ENCODE measurements at regions not wholly inside any gene's neighbourhood (a gene's known extent, or its start where the extent isn't known, plus 50 kb on each side); places are given as distances from the start of the nearest gene placed in this dataset.
"Not testable (repeated sequence)": the region's sequence is repeated elsewhere in the genome, so short reads cannot be mapped to it uniquely, and the experiment has no call there.

DNA sequence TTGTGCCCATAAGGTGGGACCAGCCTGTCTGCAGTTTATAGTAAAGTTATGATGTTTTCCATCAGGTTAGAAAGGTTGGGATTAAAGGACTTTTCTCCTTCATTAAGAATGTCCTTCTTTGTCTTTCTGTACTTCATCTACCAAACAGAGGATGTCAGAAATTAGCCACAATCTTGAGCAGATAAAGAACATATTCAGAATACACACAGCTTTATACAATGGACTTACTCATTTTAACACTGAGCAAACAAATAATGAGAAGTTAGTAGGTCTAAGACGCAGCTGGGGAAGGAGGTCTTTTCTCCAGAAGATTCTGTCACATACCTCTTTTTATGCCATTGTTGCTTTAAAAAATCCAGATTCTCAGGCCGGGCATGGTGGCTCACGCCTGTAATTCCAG, 57.0 kb upstream of the CYP2D6 start:
- H3K9me3 Mint-ChIP-seq (ENCODE audit: unreplicated experiment), result no peaks in the 10 kb centered on the region
- peaks cover 2% of the 10 kb centered on the region for H3K36me3 ChIP-seq (ENCODE audit: insufficient read depth, low read length)
- no peaks in the 10 kb centered on the region for H3K9me3 ChIP-seq (ENCODE audit: insufficient read depth, low read depth, low read length)
- H2AFZ ChIP-seq (ENCODE audit: low read depth, low read length), result no peak overlapping the region
- peaks cover 7% of the 10 kb centered on the region for H3K4me1 ChIP-seq (ENCODE audit: insufficient read depth, low read length)
- no peak overlapping the region for H3K4me2 ChIP-seq (ENCODE audit: low read length)
- H3K27ac Mint-ChIP-seq (ENCODE audit: unreplicated experiment), result no peak overlapping the region
- no peak overlapping the region for H3K4me3 ChIP-seq (ENCODE audit: insufficient read depth, low read depth, low read length)
- no peak overlapping the region for H3K27ac ChIP-seq (ENCODE audit: low read depth, low read length)
- FAIRE-seq (no peak), DNase-seq (ENCODE audit: low read depth) (no peak)
- TF ChIP-seq EZH2 (IDR thresholded peaks at IDR 0.05; ENCODE audit: insufficient read depth, low read length), result no peak
- TF ChIP-seq, protein P1, sequence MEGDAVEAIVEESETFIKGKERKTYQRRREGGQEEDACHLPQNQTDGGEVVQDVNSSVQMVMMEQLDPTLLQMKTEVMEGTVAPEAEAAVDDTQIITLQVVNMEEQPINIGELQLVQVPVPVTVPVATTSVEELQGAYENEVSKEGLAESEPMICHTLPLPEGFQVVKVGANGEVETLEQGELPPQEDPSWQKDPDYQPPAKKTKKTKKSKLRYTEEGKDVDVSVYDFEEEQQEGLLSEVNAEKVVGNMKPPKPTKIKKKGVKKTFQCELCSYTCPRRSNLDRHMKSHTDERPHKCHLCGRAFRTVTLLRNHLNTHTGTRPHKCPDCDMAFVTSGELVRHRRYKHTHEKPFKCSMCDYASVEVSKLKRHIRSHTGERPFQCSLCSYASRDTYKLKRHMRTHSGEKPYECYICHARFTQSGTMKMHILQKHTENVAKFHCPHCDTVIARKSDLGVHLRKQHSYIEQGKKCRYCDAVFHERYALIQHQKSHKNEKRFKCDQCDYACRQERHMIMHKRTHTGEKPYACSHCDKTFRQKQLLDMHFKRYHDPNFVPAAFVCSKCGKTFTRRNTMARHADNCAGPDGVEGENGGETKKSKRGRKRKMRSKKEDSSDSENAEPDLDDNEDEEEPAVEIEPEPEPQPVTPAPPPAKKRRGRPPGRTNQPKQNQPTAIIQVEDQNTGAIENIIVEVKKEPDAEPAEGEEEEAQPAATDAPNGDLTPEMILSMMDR (IDR thresholded peaks at IDR 0.05; ENCODE audit: insufficient read depth, low read depth, low read length), result no peak
- H3K4me1 Mint-ChIP-seq (ENCODE audit: low read depth, unreplicated experiment), result peaks cover 18% of the 10 kb centered on the region
- H4K20me1 ChIP-seq (ENCODE audit: insufficient read depth, low read length), result peaks cover 94% of the 10 kb centered on the region
- H3K4me3 Mint-ChIP-seq (ENCODE audit: unreplicated experiment), result peak overlapping the region; percentile 27
- no peaks in the 10 kb centered on the region for H3K27me3 ChIP-seq (ENCODE audit: insufficient read depth, low read length)
- no peaks in the 10 kb centered on the region for H3K27me3 Mint-ChIP-seq (ENCODE audit: low read depth, unreplicated experiment)
- H3K9ac ChIP-seq (ENCODE audit: low read length), result no peak overlapping the region
- H3K79me2 ChIP-seq (ENCODE audit: insufficient read depth, low read length), result peaks cover 23% of the 10 kb centered on the region
- peaks cover 10% of the 10 kb centered on the region for H3K36me3 Mint-ChIP-seq (ENCODE audit: low read depth, unreplicated experiment)

DNA sequence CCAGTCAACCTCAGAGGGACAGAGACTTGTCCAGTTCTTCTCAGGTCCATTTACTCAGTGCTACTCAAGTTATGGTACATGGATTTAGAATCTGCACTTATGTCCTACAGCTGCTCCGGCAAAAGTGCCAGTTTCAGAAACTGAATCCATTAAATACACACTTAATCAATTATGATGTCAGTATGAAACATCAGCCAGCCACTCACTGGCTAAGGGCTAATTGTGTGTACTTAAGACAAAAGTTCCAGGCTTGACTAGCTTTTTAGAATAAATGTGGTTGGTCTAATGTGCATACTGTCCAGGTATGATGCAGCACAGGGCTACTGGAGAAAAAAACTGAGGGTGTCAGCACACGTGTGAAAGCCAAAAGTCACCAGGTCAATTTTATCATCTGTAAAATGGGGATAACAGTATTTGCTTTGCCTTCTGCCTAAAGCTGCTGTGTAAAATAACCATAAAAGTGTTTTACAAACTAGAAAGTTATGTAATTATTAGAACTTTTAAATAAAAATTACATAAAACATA, 55.4 kb upstream of the CYP2D6 start:
- Histone ChIP-seq H3K79me2 (ENCODE audit: insufficient read depth, low read length) (peaks cover 24% of the 10 kb centered on the region), H4K20me1 (ENCODE audit: insufficient read depth, low read length) (peaks cover 94% of the 10 kb centered on the region), H3K27ac (ENCODE audit: low read depth, low read length) (no peak overlapping the region), H3K9ac (ENCODE audit: low read length) (no peak overlapping the region), H3K4me3 (ENCODE audit: insufficient read depth, low read depth, low read length) (no peak overlapping the region), H3K9me3 (ENCODE audit: insufficient read depth, low read depth, low read length) (no peaks in the 10 kb centered on the region), H3K4me1 (ENCODE audit: insufficient read depth, low read length) (peaks cover 7% of the 10 kb centered on the region), H3K36me3 (ENCODE audit: insufficient read depth, low read length) (peaks cover 2% of the 10 kb centered on the region), H3K27me3 (ENCODE audit: insufficient read depth, low read length) (no peaks in the 10 kb centered on the region), H3K4me2 (ENCODE audit: low read length) (no peak overlapping the region), H2AFZ (ENCODE audit: low read depth, low read length) (no peak overlapping the region)
- FAIRE-seq (no peak), DNase-seq (ENCODE audit: low read depth) (no peak)
- peaks cover 11% of the 10 kb centered on the region for H3K36me3 Mint-ChIP-seq (ENCODE audit: low read depth, unreplicated experiment)
- H3K4me1 Mint-ChIP-seq (ENCODE audit: low read depth, unreplicated experiment), result peaks cover 15% of the 10 kb centered on the region
- no peaks in the 10 kb centered on the region for H3K27me3 Mint-ChIP-seq (ENCODE audit: low read depth, unreplicated experiment)
- TF ChIP-seq, protein P1 (IDR thresholded peaks at IDR 0.05; ENCODE audit: insufficient read depth, low read depth, low read length), result no peak
- no peak for TF ChIP-seq EZH2 (IDR thresholded peaks at IDR 0.05; ENCODE audit: insufficient read depth, low read length)
- no peak overlapping the region for H3K4me3 Mint-ChIP-seq (ENCODE audit: unreplicated experiment)
- no peak overlapping the region for H3K27ac Mint-ChIP-seq (ENCODE audit: unreplicated experiment)
- H3K9me3 Mint-ChIP-seq (ENCODE audit: unreplicated experiment), result no peaks in the 10 kb centered on the region

DNA sequence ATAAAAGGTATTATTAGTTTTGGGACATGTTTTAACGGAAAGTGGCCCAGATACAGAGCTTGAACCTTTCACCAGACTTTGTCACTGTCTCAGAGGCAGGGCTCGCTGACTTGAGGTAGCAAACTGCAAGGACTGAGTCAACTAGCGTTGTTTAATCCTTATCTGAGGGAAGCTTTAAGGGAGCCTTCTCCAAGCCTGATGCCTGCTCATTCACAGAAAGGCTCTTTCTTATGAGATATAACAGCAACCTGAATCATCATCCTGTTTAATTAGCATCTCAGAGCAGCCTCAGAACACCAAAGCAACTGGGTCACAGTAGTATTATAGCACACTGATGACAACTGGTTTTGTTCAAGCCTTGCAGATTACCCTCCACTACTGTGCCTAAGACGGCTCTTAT, 54.2 kb upstream of the CYP2D6 start:
- Mint-ChIP-seq H3K36me3 (ENCODE audit: low read depth, unreplicated experiment) (peaks cover 13% of the 10 kb centered on the region), H3K4me1 (ENCODE audit: low read depth, unreplicated experiment) (peaks cover 22% of the 10 kb centered on the region), H3K27ac (ENCODE audit: unreplicated experiment) (no peak overlapping the region), H3K9me3 (ENCODE audit: unreplicated experiment) (no peaks in the 10 kb centered on the region), H3K4me3 (ENCODE audit: unreplicated experiment) (no peak overlapping the region), H3K27me3 (ENCODE audit: low read depth, unreplicated experiment) (no peaks in the 10 kb centered on the region)
- Histone ChIP-seq H3K9ac (ENCODE audit: low read length) (no peak overlapping the region), H2AFZ (ENCODE audit: low read depth, low read length) (no peak overlapping the region), H3K36me3 (ENCODE audit: insufficient read depth, low read length) (peaks cover 2% of the 10 kb centered on the region), H3K27me3 (ENCODE audit: insufficient read depth, low read length) (no peaks in the 10 kb centered on the region), H3K79me2 (ENCODE audit: insufficient read depth, low read length) (peaks cover 24% of the 10 kb centered on the region), H3K4me3 (ENCODE audit: insufficient read depth, low read depth, low read length) (no peak overlapping the region), H3K4me1 (ENCODE audit: insufficient read depth, low read length) (peaks cover 9% of the 10 kb centered on the region), H3K27ac (ENCODE audit: low read depth, low read length) (no peak overlapping the region), H3K4me2 (ENCODE audit: low read length) (no peak overlapping the region), H4K20me1 (ENCODE audit: insufficient read depth, low read length) (peaks cover 94% of the 10 kb centered on the region), H3K9me3 (ENCODE audit: insufficient read depth, low read depth, low read length) (no peaks in the 10 kb centered on the region)
- no peak for DNase-seq (ENCODE audit: low read depth)
- FAIRE-seq, result no peak
- no peak for TF ChIP-seq EZH2 (IDR thresholded peaks at IDR 0.05; ENCODE audit: insufficient read depth, low read length)
- TF ChIP-seq, protein P1 (IDR thresholded peaks at IDR 0.05; ENCODE audit: insufficient read depth, low read depth, low read length), result no peak

DNA sequence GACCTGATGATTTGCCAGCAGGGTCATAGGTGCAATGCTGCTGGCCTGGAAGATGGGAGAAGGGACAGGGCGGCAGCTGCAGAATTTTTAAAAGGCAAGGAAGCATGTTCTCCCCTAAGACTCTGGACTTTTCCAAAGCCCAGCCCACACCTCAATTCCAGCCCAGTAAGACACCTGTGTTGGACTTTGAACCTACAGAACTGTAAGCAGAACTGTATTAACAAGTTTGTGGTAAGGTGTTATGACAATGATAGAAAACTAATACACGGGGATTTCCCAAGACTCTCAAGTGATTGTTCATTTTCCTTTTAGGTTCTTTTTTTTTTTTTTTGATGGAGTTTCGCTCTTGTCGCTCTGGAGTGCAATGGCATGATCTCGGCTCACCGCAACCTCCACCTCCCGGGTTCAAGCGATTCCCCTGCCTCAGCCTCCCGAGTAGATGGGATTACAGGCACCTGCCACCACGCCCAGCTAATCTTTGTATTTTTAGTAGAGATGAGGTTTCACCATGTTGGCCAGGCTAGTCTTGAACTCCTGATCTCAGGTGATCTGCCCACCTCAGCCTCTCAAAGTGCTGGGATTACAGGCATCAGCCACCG, 53.0 kb upstream of the CYP2D6 start:
- not testable (repeated sequence) for H3K27ac ChIP-seq (ENCODE audit: low read depth, low read length); H3K9me3 Mint-ChIP-seq (ENCODE audit: unreplicated experiment); DNase-seq (ENCODE audit: low read depth); H3K36me3 ChIP-seq (ENCODE audit: insufficient read depth, low read length); FAIRE-seq; H3K9ac ChIP-seq (ENCODE audit: low read length); H3K27ac Mint-ChIP-seq (ENCODE audit: unreplicated experiment); H3K4me3 ChIP-seq (ENCODE audit: insufficient read depth, low read depth, low read length); H3K9me3 ChIP-seq (ENCODE audit: insufficient read depth, low read depth, low read length); H3K36me3 Mint-ChIP-seq (ENCODE audit: low read depth, unreplicated experiment); H3K4me2 ChIP-seq (ENCODE audit: low read length); H3K4me3 Mint-ChIP-seq (ENCODE audit: unreplicated experiment); H3K27me3 ChIP-seq (ENCODE audit: insufficient read depth, low read length); H2AFZ ChIP-seq (ENCODE audit: low read depth, low read length); H3K27me3 Mint-ChIP-seq (ENCODE audit: low read depth, unreplicated experiment)
- peaks cover 11% of the 10 kb centered on the region for H3K4me1 ChIP-seq (ENCODE audit: insufficient read depth, low read length)
- H3K4me1 Mint-ChIP-seq (ENCODE audit: low read depth, unreplicated experiment), result peaks cover 25% of the 10 kb centered on the region
- peaks cover 24% of the 10 kb centered on the region for H3K79me2 ChIP-seq (ENCODE audit: insufficient read depth, low read length)
- peaks cover 94% of the 10 kb centered on the region for H4K20me1 ChIP-seq (ENCODE audit: insufficient read depth, low read length)

All from astrocyte (in vitro differentiated cells and primary cell).